Posterior vena cava (tissue), 2 donors: ENCODE measurements at regions not wholly inside any gene's neighbourhood (a gene's known extent, or its start where the extent isn't known, plus 50 kb on each side); places are given as distances from the start of the nearest gene placed in this dataset.
"Not testable (repeated sequence)": the region's sequence is repeated elsewhere in the genome, so short reads cannot be mapped to it uniquely, and the experiment has no call there.

Experiments
- DNase-seq: peaks from one replicate; pipeline ENCODE4 v3.0.0-alpha.2; 2020; ENCODE audit warnings: low spot score
- intact Hi-C, 2 donors: fragments of 100-400 bp; cut with DNase I; formaldehyde crosslinking; loops; one replicate each; pipeline versions ENCODE4 v1.14.1 to v1.14.2; 2022 to 2023
- donor health status: DM: yes; HTN: yes; CAD: no.
- donor health status: DM: yes; HTN: yes; CAD: no.

DNA sequence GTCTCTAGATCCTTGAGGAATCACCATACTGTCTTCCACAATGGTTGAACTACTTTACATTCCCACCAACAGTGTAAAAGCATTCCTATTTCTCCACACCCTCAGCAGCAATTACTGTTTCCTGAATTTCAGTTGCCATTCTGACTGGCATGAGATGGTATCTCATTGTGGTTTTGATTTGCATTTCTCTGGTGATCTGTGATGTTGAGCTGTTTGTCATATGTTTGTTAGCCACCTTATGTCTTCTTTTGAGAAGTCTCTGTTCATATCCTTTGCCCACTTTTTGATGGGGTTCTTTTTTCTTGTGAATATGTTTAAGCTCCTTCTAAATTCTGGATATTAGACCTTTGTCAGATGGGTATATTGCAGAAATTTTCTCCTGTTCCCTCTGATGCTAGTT is 356.0 kb downstream of the IGSF11 start:
- DNase-seq, intact Hi-C loops: not testable (repeated sequence)

DNA sequence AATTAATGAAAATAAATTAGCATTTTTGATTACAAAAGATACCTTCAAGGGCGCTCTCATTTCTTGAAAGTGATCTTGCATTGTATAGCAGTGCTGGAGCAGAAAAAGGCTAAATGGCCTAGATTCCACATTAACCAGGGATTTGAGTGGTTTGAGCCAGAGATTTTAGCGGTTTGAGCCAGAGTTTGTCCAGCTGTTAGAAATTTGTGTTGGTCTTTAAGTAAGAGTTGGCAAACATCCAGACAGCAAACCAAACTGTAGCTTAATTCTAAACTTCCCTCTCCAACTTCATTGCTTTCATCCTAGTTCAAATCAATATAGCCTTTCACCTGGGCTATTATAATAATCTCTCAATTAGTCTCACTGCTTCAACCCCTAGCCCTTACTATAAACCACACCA is 351.7 kb downstream of the IGSF11 start:
- intact Hi-C loops = no loop called here
- no peak for DNase-seq

DNA sequence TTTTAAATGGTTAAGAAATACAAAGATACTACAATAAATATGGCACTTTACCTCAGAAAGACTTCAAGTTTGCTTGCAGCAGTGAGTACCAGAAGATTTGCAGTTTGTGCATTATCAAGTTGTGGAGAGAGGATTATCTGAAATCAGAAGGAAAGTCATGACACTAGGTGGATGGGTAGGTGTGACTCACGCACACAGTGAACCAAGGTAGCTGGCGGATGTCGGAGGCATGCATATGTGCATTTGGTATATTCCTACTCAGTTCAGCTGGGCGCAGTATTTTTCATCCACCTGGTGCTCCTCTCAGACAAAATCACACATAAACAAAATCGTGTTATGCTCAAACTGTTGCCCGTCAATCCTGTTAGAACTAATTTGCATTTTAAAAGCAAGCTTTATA is 351.0 kb downstream of the IGSF11 start:
- no peak for DNase-seq
- intact Hi-C loops = no loop called here

DNA sequence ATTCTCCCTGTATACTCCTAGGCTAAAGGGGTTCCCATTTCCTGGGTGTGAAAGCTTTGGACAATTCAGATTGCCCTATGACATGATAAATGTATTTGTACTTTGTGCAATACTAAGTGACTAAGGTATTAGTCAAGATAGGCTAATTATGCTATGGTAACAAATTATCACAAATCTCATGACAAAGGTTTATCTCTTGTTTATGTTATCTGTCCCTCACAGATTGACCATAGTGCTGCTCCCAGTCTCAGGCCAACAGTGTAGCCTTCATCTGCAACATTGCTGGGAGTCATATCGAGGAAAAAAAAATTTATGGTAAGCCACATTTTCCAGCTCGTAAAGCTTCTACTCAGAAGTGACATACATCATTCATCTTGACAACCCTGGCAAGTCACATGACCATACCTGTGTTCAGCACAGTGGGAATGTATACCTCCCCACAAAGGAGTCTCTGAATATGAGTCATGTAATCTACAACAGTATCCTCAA is 346.2 kb downstream of the IGSF11 start:
- DNase-seq = no peak
- intact Hi-C loops = no loop called here

DNA sequence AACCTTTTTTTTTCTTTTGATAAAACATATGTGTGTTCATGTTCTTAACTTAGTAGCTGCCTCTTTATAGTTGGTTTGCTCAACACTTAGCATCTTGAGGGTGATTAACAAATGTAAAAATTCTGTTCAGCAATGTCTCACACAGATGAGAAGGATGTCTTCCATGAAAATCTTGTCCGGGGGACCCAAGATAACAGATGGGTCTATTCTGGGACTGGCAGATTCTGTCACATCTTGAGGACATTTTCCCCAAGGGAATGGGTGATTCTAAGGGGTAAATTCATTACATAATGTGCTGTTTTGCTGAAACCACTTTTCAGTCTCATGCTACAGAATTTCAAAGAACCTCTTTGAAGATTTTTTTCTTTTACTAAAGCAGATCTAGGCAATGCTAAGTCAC is 342.2 kb downstream of the IGSF11 start:
- DNase-seq = no peak

DNA sequence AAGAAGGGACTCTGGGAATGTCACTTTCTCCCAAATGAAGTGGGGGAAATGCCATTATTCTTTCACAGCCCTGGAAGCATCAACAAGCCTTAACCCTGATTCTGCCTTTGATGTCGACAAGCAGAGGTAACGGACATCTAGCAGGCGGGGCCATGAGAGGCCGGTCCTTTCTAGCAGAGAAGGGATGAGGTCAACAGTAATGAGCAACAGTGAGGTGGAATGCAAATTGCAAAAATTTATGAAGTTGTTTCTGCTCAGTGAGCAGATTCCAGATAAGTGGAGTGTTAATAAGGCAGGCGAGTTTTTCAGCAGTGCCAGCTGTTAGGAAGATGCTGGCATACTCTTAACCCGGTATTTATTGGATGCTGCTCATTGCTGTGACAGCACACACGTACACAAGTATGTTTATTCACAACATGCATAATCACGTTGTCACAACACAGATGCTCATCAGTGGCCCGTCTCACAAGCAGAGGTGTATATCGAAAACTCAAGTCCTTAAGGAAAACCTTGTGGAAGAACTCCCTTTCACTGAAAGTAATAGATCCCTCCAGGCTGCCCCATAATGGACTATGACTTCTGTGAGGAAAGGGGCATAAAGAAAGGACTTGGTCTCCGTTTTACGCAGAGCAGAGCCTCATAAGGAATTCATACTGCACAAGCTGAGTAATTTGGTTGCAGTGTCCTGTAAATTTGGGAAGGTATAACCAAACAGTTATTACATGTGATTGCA is 329.0 kb downstream of the IGSF11 start:
- no peak for DNase-seq
- intact Hi-C loops = no loop called here

More for the DNA sequence above, 342.2 kb downstream of the IGSF11 start:
- intact Hi-C loops = no loop called here

DNA sequence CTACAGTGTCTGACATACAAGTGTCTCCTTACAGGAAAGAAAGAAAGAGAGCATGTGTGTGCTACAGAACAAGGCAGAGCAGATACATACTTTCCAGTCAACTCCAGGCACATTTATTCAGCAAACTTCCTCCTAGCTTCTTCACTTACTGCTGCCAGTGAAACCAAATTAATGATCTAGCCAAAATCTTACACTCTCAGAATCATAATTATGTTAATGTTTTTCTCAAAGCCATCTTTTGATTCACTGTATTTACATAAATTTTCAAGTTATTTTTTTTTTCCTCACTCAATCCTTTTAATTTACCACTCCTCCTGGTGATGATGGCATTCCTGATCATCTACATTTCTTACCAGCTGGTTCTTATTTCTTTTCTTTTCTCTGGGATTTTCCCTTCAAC is 326.7 kb downstream of the IGSF11 start:
- no peak for DNase-seq
- intact Hi-C loops = no loop called here

DNA sequence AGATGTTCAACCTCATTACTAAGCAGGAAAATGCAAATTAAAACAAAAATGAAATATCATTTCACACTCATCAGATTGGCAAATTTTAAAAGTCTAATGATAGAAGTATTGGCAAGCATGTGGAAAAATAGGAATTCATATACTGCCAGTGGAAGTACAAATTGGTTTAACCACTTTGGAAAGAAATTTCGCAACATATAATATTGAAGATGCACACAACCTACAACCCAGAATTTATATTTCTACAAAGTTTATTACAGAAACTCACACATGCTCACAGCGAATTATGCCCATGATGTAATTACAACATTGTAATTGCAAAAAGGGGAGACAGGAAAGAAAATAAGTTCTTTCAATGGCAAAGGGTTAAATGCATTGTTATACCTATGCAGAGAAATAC is 324.1 kb downstream of the IGSF11 start:
- intact Hi-C loops = no loop called here
- DNase-seq = no peak

DNA sequence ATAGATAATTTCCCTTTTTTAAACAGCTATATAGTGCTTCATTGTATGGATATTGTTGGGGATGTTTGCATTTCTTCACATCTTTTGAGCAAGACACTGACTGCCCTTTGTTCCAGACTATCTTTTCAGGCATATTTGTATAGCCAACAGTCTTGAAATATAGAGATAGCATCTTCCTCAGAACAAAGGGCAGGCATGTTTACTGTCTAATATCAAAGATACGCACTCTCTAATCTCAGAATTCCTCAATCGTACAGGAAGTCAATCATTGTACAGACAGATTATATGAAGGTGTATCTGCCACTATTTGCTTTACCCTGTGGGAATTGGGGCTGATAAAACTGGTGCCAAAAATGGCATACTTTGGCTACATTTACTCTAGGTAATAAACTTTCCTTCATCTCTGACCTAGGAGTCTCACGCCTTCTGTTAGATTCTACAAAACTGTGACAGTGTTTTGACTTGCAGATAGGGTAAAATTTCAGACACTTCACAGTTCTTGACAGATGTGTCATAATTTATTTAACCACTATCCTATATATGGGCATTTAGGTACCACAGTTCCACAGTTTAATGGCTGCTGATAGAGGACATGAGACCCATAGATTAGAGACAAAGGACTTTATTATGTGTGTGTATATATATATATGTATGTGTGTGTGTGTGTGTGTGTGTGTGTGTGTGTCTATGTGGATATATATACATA is 321.0 kb downstream of the IGSF11 start:
- DNase-seq = no peak
- intact Hi-C loops = no loop called here

DNA sequence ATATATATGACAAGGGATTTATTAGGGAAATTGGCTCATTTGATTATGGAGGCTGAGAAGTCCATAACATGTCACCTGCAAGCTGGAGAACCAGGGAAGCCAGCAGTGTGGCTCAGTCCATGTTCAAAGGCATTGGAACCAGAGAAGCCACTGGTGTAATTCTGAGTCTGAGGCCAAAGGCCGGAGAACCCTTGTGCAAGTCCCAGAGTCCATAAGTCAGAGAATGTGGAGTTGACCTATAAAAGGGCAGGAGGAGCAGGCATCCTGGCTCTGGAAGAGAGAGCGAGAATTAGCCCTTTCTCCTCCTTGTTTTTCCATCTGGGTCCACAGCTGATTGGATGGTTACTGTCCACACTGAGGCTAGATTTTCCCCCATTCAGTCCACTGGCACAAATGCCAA is 319.8 kb downstream of the IGSF11 start:
- DNase-seq = no peak
- intact Hi-C loops = no loop called here

DNA sequence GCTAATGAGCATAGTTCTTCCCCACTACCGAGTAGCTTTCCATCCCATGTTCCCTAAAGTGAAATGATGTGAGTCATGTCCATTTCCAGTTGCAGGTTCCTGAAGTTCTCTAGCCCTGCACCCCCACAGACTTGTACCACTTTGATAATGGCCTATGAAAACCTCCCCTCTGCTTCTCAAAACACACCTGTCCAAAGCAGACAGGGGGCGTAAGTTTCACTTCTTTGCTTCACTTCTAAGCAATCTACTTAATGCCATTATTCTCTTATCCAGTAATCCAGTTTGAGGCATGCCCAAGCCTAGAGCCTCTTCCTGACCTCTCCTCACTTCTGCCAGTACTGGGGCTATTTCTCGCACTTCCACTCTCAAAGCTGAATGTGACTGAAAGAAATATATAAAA is 305.1 kb downstream of the IGSF11 start:
- intact Hi-C loops = no loop called here
- DNase-seq = no peak

DNA sequence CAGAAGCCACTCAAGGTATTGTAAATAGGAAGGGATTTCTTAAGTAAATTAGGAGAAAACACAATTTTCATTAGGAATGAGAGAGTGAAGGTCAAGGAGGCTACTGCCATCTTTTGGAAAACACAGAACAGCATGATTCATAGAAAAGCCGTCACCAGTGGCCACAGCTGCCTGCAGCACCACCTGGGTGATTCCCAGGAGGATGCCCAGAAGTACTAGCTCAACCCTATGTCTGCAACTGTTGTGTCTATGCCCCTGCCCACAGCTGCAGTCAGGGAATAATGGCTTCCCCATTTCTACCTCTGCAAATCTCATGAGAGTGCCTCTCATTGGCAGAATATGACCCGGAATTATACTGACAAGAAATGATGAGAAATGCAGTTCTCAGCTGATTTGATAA is 300.0 kb downstream of the IGSF11 start:
- intact Hi-C loops = no loop called here
- no peak for DNase-seq

DNA sequence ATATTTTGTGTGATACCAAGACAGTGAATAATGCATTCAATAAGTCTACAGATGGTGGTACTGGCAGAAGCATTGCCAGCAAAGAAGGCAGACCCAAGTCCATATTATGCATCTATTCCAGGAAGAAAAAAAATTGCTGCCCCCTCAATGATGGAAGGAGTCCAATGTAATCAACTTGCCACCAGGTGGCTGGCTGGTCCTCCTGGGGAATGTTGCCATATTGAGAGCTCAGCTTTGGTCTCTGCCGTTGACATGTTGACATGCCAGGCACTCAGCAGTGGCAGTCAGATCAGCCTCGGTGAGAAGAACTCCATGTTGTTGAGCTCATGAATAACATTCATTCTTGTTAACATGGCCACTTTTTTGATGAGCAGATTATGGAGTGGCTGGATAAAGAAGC is 298.5 kb downstream of the IGSF11 start:
- no peak for DNase-seq
- intact Hi-C loops = no loop called here

DNA sequence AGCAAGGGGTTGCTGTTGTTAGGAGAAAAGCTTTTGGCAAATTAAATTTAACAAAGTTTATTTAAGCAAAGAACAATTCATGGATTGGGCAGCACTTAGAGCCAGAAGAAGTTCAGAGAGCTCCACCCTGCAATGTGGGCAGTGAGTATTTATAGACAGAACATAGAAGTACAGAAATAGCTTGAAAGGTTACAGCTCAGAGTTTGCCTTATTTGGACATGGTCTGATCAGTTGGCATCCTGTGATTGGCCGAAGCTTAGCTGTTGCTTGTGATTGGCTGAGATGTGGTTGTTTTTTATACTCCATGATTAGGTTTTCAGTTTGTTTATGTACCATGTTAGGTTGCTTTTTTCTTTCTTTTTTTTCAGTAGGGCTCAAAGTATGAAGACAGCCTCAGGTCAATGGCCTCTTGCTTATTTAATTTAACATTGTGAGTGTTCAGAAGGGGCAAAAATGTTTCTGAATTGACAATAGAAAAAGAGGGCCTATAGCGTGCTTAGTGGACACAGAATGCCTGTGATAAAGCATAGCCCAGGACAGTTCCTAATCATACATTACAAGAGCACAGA is 293.8 kb downstream of the IGSF11 start:
- no peak for DNase-seq
- intact Hi-C loops = no loop called here

DNA sequence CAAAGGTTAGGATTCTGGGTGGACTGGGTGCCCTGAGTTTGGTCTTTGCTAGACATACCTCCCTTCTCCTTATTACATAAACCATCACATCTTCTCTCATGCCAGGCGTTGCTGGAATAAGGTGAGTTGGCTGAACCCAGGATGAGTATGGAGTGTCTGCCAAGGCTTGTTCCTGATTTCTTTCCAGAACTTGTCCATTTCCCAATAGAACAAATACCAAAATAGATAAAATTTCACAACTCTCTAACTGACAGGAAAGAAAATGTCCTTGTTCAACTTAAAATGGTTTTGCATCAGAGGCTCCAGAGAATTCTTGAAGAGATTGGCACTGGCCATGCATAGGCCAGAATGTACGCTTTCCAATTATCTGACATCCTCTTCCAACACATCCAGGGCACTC is 291.9 kb downstream of the IGSF11 start:
- intact Hi-C loops = no loop called here
- DNase-seq = no peak

DNA sequence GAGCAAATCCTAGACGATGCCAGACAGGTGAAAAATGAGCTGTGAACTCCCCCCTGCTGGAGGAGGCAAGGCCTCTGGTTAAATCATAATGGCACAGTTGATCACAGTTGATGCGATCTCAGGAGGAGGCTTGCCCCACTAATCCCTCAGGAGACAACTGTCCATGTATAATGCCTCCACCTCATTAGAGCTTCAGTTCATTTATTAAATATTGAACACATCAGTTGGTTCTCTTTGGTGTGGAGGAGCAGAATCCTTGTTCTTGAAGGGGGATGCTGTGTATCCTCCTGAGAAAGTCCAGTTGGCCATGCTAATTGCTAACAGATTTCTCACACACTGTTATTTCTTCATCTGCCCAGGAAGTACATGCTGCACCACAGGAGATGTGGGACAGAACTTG is 290.5 kb downstream of the IGSF11 start:
- DNase-seq = no peak
- intact Hi-C loops = no loop called here

DNA sequence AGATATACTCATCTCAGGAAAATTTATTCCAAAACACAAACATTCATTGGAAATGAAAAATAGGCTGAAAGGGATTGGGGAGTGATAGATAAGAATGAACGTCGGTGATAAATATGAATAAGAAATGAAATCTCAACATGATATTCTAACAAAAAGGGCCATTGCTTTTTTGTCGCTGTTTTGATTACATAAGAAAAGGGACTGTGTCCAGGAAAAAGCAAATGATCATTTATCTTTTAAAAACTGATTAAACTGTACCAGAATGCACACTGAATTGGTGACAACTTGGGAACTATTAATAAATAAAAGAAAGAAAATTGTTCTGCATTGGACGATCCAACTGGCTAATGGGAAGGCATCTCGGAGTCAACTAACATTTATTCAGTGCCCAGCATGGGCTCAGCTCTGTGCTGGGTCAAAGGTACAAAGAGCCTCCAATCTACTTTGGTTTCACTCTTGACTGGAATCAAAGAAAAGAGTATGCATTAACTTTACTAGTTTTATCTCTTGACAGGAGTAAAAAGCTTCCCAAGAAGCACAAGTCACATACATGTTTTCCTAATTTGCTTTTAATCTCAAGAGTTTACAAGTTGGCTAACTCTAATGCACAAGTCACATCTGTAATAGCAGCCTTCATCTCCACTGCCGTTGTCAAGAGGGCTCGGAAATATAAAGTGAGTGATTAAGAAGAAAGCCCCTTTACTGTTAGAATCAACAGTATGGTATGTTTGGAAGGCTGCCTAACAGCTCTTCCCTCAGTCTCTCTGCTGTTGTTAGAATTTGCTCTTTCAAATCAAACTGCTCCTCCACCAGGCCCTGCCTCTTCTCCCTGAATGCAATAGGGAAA is 280.0 kb downstream of the IGSF11 start:
- no peak for DNase-seq
- intact Hi-C loops = no loop called here

DNA sequence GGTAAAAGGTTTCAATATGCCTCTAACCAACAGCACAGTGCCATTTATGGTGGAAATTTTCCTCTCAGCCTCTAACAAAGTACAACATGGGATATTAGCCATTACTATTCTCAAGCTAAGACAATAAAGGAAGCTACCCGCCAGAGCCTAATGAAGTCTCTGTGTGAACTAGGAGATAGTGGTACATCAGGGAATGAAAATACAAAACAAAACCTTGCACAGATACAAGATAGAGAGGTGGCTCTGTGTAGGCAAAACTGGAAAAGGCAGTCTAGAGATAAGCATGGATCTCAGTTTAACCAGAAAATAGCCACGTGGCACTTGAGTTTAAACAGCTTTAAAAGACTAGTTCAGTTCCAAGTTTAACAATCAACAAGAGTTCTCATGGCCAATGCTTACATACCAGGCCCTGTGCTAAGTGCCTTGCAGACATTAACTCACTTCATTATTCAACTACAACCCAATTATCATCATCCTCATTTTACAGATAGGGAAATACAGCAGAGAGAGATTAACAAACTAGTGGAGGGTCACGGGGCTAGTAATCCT is 279.3 kb downstream of the IGSF11 start:
- intact Hi-C loops = no loop called here

DNA sequence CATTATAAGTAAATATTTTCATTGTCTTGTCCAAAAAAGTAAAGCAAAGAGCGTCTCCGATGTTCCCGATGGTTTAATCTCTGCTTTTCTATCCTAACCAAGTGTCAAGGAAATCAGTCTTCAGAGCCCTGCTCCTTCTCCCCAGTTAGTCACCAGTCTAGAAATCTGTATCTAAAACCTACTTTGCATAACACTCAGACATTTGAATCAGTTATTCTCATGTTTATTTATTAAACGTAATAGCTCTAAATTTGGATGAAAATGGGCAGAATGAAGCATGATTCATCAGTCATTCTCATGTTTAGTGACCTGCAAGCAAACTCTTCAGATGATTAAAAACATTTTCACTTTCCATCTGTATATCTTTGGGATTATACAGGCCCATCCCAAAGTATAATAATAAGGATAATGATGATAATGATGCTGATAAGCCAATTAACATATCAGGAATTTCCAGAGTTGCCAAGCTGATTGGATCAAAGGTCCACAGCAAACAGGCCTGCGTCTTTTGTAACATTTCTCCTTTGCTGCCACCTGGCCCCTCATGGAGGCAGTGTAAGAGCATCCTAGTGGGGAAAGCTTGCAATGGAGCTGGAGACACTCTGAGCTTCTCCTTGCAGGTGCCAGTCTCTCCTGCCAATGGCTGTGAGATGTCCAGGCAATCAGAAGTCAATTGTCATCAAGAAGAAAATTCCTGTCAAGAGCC is 273.9 kb downstream of the IGSF11 start:
- intact Hi-C loops = no loop called here
- no peak for DNase-seq

More for the DNA sequence above, 279.3 kb downstream of the IGSF11 start:
- no peak for DNase-seq
